H1 (cell line): ENCODE measurements at regions not wholly inside any gene's neighbourhood (a gene's known extent, or its start where the extent isn't known, plus 50 kb on each side); places are given as distances from the start of the nearest gene placed in this dataset.

Source experiments
- BCL11A ChIP-seq, 2 experiments: IDR thresholded peaks; one replicate each; pipeline ENCODE4 v1.6.1; 2011; ENCODE audit warnings: low read depth in 2 of 2, low read length in 2 of 2, mild to moderate bottlenecking in 2 of 2
- CTBP2 ChIP-seq: IDR thresholded peaks from 2 replicates; pipeline ENCODE4 v1.7.0; 2011; ENCODE audit warnings: borderline replicate concordance, mild to moderate bottlenecking, moderate library complexity, mixed read lengths, low read length; ENCODE audit not compliant: insufficient read depth, insufficient read length
- SP2 ChIP-seq: IDR thresholded peaks from 2 replicates; pipeline ENCODE4 v1.6.1; 2012; ENCODE audit warnings: mild to moderate bottlenecking, low read length, inconsistent platforms
- YY1 ChIP-seq: IDR thresholded peaks from 2 replicates; pipeline ENCODE4 v1.6.1; 2011; ENCODE audit warnings: low read depth, mild to moderate bottlenecking, low read length

DNA sequence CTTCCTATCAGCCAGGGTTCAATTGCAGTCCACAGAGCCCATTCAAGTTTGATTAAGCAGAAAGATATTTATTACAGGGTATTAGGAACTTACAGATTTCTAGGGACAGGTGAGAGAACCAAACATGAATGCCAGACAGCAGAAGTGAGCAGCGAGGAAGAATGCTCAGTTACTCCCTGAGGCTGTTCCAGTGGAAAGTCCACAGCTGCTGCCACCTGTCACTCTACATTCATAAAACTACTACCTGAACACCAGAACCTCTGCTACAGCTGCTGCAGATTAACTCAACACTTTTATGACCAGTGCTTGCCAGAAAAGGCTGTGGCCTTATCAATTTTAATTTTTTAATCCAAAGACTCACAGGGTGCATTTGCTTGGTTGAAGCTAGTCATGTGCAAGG is 325.4 kb upstream of the ONECUT1 start (continued):
- no peak for TF ChIP-seq YY1
- TF ChIP-seq CTBP2, result no peak
- TF ChIP-seq BCL11A (IDR thresholded peaks at IDR 0.05; ENCODE audit: low read depth in 2 of 2, low read length in 2 of 2), result no peak
- no peak for TF ChIP-seq SP2
